MM.1S (cell line): ENCODE measurements at regions not wholly inside any gene's neighbourhood (a gene's known extent, or its start where the extent isn't known, plus 50 kb on each side); places are given as distances from the start of the nearest gene placed in this dataset.

Source experiments
- DNase-seq: peaks from one replicate; pipeline ENCODE4 v3.0.0-alpha.2; 2015
- H2AFZ ChIP-seq: fragments of 300-600 bp; sonication (generic); 2 replicates; pipeline ENCODE4 v1.6.0; 2016; ENCODE audit warnings: antibody characterized with exemption, low read length
- H3F3A ChIP-seq: fragments of 300-600 bp; sonication (generic); 2 replicates; pipeline ENCODE4 v1.6.1; 2016; ENCODE audit warnings: mild to moderate bottlenecking, antibody characterized with exemption, low read length, moderate library complexity, mixed read lengths; ENCODE audit not compliant: insufficient read depth
- H3K27ac ChIP-seq: fragments of 300-600 bp; sonication (generic); 2 replicates; pipeline ENCODE4 v1.5.1; 2016; ENCODE audit warnings: mild to moderate bottlenecking, low read length
- H3K27me3 ChIP-seq: fragments of 300-600 bp; sonication (generic); replicated peaks from 2 replicates; pipeline ENCODE4 v1.6.0; 2016; ENCODE audit warnings: low read length; ENCODE audit not compliant: insufficient read depth
- H3K36me3 ChIP-seq: fragments of 300-600 bp; sonication (generic); replicated peaks from 2 replicates; pipeline ENCODE4 v1.6.1; 2016; ENCODE audit warnings: mild to moderate bottlenecking, low read length, mixed read lengths; ENCODE audit not compliant: insufficient read depth
- H3K4me1 ChIP-seq: fragments of 300-600 bp; sonication (generic); 2 replicates; pipeline ENCODE4 v1.6.1; 2016; ENCODE audit warnings: low read length, mixed read lengths
- H3K4me2 ChIP-seq: fragments of 300-600 bp; sonication (generic); 2 replicates; pipeline ENCODE4 v1.6.0; 2016; ENCODE audit warnings: low read depth, low read length
- H3K4me3 ChIP-seq: fragments of 300-600 bp; sonication (generic); 2 replicates; pipeline ENCODE4 v1.5.1; 2016; ENCODE audit warnings: low read length, mixed read lengths
- H3K79me2 ChIP-seq: fragments of 300-600 bp; sonication (generic); 2 replicates; pipeline ENCODE4 v1.6.1; 2016; ENCODE audit warnings: mixed run types, low read length, mixed read lengths
- H3K9ac ChIP-seq: fragments of 300-600 bp; sonication (generic); 2 replicates; pipeline ENCODE4 v1.6.1; 2016; ENCODE audit warnings: low read length, mixed read lengths
- H3K9me2 ChIP-seq: fragments of 300-600 bp; sonication (generic); replicated peaks from 2 replicates; pipeline ENCODE4 v1.6.1; 2016; ENCODE audit warnings: mild to moderate bottlenecking, low read length, mixed read lengths; ENCODE audit not compliant: insufficient read depth
- H3K9me3 ChIP-seq: fragments of 300-600 bp; sonication (generic); replicated peaks from 2 replicates; pipeline ENCODE4 v1.6.1; 2016; ENCODE audit warnings: mild to moderate bottlenecking, low read length, mixed read lengths; ENCODE audit not compliant: insufficient read depth
- H4K20me1 ChIP-seq: fragments of 300-600 bp; sonication (generic); 2 replicates; pipeline ENCODE4 v1.6.1; 2016; ENCODE audit warnings: mild to moderate bottlenecking, low read length, moderate library complexity, mixed read lengths; ENCODE audit not compliant: insufficient read depth
- CTCF ChIP-seq: fragments of 300-600 bp; sonication (generic); IDR thresholded peaks from 2 replicates; pipeline ENCODE4 v1.5.1; 2016; ENCODE audit warnings: antibody characterized with exemption, low read length, mixed read lengths
- EZH2 ChIP-seq: fragments of 300-600 bp; sonication (generic); optimal IDR thresholded peaks from 2 replicates; pipeline ENCODE3; 2017; ENCODE audit warnings: low read depth, mild to moderate bottlenecking, antibody characterized with exemption, low read length, mixed read lengths
- EZH2phosphoT487 ChIP-seq: fragments of 300-600 bp; sonication (generic); IDR thresholded peaks from 2 replicates; pipeline ENCODE4 v1.6.1; 2018; ENCODE audit warnings: antibody characterized with exemption, low read length

GRCh38 chr1:83794384-83794783, 204.5 kb downstream of the TTLL7 start:
- H3K4me1 ChIP-seq, result no peaks in the 10 kb centered on the region
- TF ChIP-seq EZH2phosphoT487 (no peak), EZH2 (no peak), CTCF (no peak)
- H3K4me3 ChIP-seq, result no peak overlapping the region
- H3K27me3 ChIP-seq, result no peaks in the 10 kb centered on the region
- no peaks in the 10 kb centered on the region for H3K79me2 ChIP-seq
- H3K9ac ChIP-seq, result no peak overlapping the region
- H3K4me2 ChIP-seq, result no peak overlapping the region
- no peak overlapping the region for H3K27ac ChIP-seq
- H4K20me1 ChIP-seq, result no peaks in the 10 kb centered on the region
- H2AFZ ChIP-seq, result no peak overlapping the region
- no peak for DNase-seq
- no peaks in the 10 kb centered on the region for H3K36me3 ChIP-seq
- H3F3A ChIP-seq, result no peaks in the 10 kb centered on the region
- H3K9me3 ChIP-seq, result no peaks in the 10 kb centered on the region
- no peaks in the 10 kb centered on the region for H3K9me2 ChIP-seq

GRCh38 chr1:83791821-83792437, 207.0 kb downstream of the TTLL7 start:
- Histone ChIP-seq H4K20me1 (no peaks in the 10 kb centered on the region), H3K36me3 (no peaks in the 10 kb centered on the region), H3F3A (no peaks in the 10 kb centered on the region), H3K9me2 (no peaks in the 10 kb centered on the region), H3K4me1 (no peaks in the 10 kb centered on the region), H3K4me3 (no peak overlapping the region), H3K4me2 (no peak overlapping the region), H2AFZ (no peak overlapping the region), H3K27me3 (no peaks in the 10 kb centered on the region), H3K9ac (no peak overlapping the region), H3K79me2 (no peaks in the 10 kb centered on the region), H3K27ac (no peak overlapping the region), H3K9me3 (no peaks in the 10 kb centered on the region)
- TF ChIP-seq CTCF (no peak), EZH2phosphoT487 (no peak), EZH2 (no peak)
- no peak for DNase-seq

GRCh38 chr1:83790446-83790845, 208.5 kb downstream of the TTLL7 start:
- Histone ChIP-seq H4K20me1 (no peaks in the 10 kb centered on the region), H3F3A (no peaks in the 10 kb centered on the region), H3K79me2 (no peaks in the 10 kb centered on the region), H3K4me3 (no peak overlapping the region), H3K27ac (no peak overlapping the region), H2AFZ (no peak overlapping the region), H3K9ac (no peak overlapping the region), H3K4me2 (no peak overlapping the region), H3K36me3 (no peaks in the 10 kb centered on the region), H3K27me3 (no peaks in the 10 kb centered on the region), H3K9me3 (no peaks in the 10 kb centered on the region), H3K4me1 (no peaks in the 10 kb centered on the region), H3K9me2 (no peaks in the 10 kb centered on the region)
- DNase-seq, result no peak
- TF ChIP-seq CTCF (no peak), EZH2 (no peak), EZH2phosphoT487 (no peak)
